ENCODE measurements at regions not wholly inside any gene's neighbourhood (a gene's known extent, or its start where the extent isn't known, plus 50 kb on each side); places are given as distances from the start of the nearest gene placed in this dataset.

- no peak for TF ChIP-seq ZNF230 (CRISPR knock-in tag; IDR thresholded peaks at IDR 0.05)
Measured at GRCh38 chr5:60510663-60511062, 189.3 kb downstream of the DEPDC1B start (continued).

DNA sequence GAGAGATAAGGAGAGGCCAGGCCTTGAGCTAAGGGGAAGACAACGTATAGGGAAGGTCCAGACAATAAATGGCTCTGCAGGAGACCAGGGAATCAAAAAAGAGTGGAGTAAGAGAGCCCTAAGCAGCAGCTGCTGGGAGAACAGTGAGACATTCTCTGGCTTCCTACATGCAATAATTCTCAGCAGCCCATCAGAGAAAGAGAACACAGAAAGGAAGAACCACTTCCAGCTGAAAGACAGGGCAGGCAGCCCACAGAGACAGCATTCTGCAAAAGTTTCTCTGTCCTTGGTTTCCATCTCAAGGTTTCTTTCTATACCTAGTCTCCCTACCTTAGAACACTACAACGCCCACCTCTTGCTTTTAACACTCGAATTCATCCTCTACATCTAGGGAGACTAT lies 189.9 kb downstream of the DEPDC1B start:
- in situ Hi-C loops (cut with HindIII; ENCODE audit: extremely low pct_ligation_motif_present, low pct_unique_long_range_greater_than_20kb), result no loop called here
- POLR2A ChIA-PET, result no interaction called here
- BruUV-seq (replicated peaks), result no TSS peak
- Histone ChIP-seq H3K4me2 (ENCODE audit: low read depth, low read length) (no peak overlapping the region), H3K9ac (ENCODE audit: insufficient read depth, low read depth, low read length) (no peak overlapping the region), H3K79me2 (ENCODE audit: insufficient read depth, low read length) (no peaks in the 10 kb centered on the region), H4K20me1 (ENCODE audit: insufficient read depth, low read length) (no peaks in the 10 kb centered on the region), H2AFZ (ENCODE audit: low read length) (no peak overlapping the region), H3K27me3 (ENCODE audit: control insufficient read depth in 1 of 2, insufficient read depth in 2 of 2, low read length in 2 of 2) (no peaks in the 10 kb centered on the region), H3K36me3 (replicated peaks in 1 of 2; ENCODE audit: control insufficient read depth in 1 of 2, insufficient read depth in 2 of 2, low read length in 2 of 2) (no peaks in the 10 kb centered on the region; a peak in 1 of 5 replicates), H3K9me3 (ENCODE audit: low read length) (no peaks in the 10 kb centered on the region), H3K4me3 (replicated peaks in 1 of 3; ENCODE audit: insufficient read depth in 1 of 3, low read depth in 2 of 3, low read length in 3 of 3) (no peak overlapping the region), H3K27ac (ENCODE audit: extremely low read length, insufficient read depth, low read length) (no peak overlapping the region), H3K4me1 (ENCODE audit: insufficient read depth, low read length) (peaks cover 4% of the 10 kb centered on the region)
- 75% methylated on average over 3 of the region's 3 CpGs for WGBS (ENCODE audit: low lambda C conversion rate)
- FAIRE-seq (no peak), ATAC-seq (no peak), DNase-seq (ENCODE audit: low spot score) (no peak)
- intact Hi-C loops (cut with micrococcal nuclease; ENCODE audit: unreplicated experiment), result no loop called here
- CTCF ChIA-PET (ENCODE audit: low intra/inter-chr PET ratio, low total read pairs), result no interaction called here
- no peak for TF ChIP-seq ZNF251 (CRISPR knock-in tag; IDR thresholded peaks at IDR 0.05)
- TF ChIP-seq ZNF580 (CRISPR knock-in tag; IDR thresholded peaks at IDR 0.05; ENCODE audit: borderline replicate concordance, low read depth), result no peak
- no peak for TF ChIP-seq ZNF569 (CRISPR knock-in tag; IDR thresholded peaks at IDR 0.05; ENCODE audit: borderline replicate concordance)
- TF ChIP-seq ZBTB37 (CRISPR knock-in tag; IDR thresholded peaks at IDR 0.05), result no peak
- TF ChIP-seq, protein P1, sequence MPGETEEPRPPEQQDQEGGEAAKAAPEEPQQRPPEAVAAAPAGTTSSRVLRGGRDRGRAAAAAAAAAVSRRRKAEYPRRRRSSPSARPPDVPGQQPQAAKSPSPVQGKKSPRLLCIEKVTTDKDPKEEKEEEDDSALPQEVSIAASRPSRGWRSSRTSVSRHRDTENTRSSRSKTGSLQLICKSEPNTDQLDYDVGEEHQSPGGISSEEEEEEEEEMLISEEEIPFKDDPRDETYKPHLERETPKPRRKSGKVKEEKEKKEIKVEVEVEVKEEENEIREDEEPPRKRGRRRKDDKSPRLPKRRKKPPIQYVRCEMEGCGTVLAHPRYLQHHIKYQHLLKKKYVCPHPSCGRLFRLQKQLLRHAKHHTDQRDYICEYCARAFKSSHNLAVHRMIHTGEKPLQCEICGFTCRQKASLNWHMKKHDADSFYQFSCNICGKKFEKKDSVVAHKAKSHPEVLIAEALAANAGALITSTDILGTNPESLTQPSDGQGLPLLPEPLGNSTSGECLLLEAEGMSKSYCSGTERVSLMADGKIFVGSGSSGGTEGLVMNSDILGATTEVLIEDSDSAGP (CRISPR knock-in tag; IDR thresholded peaks at IDR 0.05; ENCODE audit: borderline replicate concordance), result no peak
- no peak for TF ChIP-seq ZFP36L1 (CRISPR knock-in tag; IDR thresholded peaks at IDR 0.05)
- no peak for TF ChIP-seq ZBTB42 (CRISPR knock-in tag; IDR thresholded peaks at IDR 0.05)
- no peak for TF ChIP-seq ZNF431 (CRISPR knock-in tag; IDR thresholded peaks at IDR 0.05; ENCODE audit: borderline replicate concordance, low read depth)
- TF ChIP-seq RFX3 (CRISPR knock-in tag; IDR thresholded peaks at IDR 0.05), result no peak
- TF ChIP-seq HNRNPLL (IDR thresholded peaks at IDR 0.05; ENCODE audit: low read depth, low read length, poor library complexity, severe bottlenecking), result no peak
- TF ChIP-seq, protein P2, sequence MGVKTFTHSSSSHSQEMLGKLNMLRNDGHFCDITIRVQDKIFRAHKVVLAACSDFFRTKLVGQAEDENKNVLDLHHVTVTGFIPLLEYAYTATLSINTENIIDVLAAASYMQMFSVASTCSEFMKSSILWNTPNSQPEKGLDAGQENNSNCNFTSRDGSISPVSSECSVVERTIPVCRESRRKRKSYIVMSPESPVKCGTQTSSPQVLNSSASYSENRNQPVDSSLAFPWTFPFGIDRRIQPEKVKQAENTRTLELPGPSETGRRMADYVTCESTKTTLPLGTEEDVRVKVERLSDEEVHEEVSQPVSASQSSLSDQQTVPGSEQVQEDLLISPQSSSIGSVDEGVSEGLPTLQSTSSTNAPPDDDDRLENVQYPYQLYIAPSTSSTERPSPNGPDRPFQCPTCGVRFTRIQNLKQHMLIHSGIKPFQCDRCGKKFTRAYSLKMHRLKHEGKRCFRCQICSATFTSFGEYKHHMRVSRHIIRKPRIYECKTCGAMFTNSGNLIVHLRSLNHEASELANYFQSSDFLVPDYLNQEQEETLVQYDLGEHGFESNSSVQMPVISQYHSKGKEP (CRISPR knock-in tag; IDR thresholded peaks at IDR 0.05), result no peak
- TF ChIP-seq ZNF615 (CRISPR knock-in tag; IDR thresholded peaks at IDR 0.05; ENCODE audit: borderline replicate concordance), result no peak
- TF ChIP-seq RNF2 (conservative IDR thresholded peaks at IDR 0.05; ENCODE audit: low read depth), result no peak
- TF ChIP-seq KLF12 (CRISPR knock-in tag; IDR thresholded peaks at IDR 0.05; ENCODE audit: borderline replicate concordance), result no peak
- no peak for TF ChIP-seq DRAP1 (CRISPR knock-in tag; IDR thresholded peaks at IDR 0.05)
